WERI-Rb-1 (cell line): ENCODE measurements at regions not wholly inside any gene's neighbourhood (a gene's known extent, or its start where the extent isn't known, plus 50 kb on each side); places are given as distances from the start of the nearest gene placed in this dataset.

Source experiments
- DNase-seq: peaks from one replicate; pipeline ENCODE4 v3.0.0-alpha.2; 2020
- H3K27ac ChIP-seq: fragments of 250-450 bp; sonication (Bioruptor Pico); 2 replicates; pipeline ENCODE4 v1.5.1; 2020; ENCODE audit warnings: mild to moderate bottlenecking, moderate library complexity
- H3K27me3 ChIP-seq: fragments of 250-450 bp; sonication (Bioruptor Pico); 2 replicates; pipeline ENCODE4 v1.5.1; 2021; ENCODE audit warnings: mild to moderate bottlenecking, low read depth, moderate library complexity; ENCODE audit not compliant: insufficient read depth, severe bottlenecking
- H3K36me3 ChIP-seq: fragments of 250-450 bp; sonication (Bioruptor Pico); 2 replicates; pipeline ENCODE4 v1.5.1; 2020; ENCODE audit warnings: mild to moderate bottlenecking, moderate library complexity
- H3K4me3 ChIP-seq: 2 replicates; pipeline ENCODE4 v1.5.1; 2011; ENCODE audit warnings: low read depth, mild to moderate bottlenecking, control low read depth, low read length
- H3K9me3 ChIP-seq: fragments of 250-450 bp; sonication (Bioruptor Pico); 2 replicates; pipeline ENCODE4 v1.5.1; 2021; ENCODE audit warnings: mild to moderate bottlenecking, moderate library complexity; ENCODE audit not compliant: severe bottlenecking
- CTCF ChIP-seq: IDR thresholded peaks from 2 replicates; pipeline ENCODE4 v1.5.1; 2011; ENCODE audit warnings: low read depth, mild to moderate bottlenecking, control low read depth, inconsistent platforms, low read length

GRCh38 chr4:185914583-185915199, 102.7 kb upstream of the SORBS2 start:
- H3K27ac ChIP-seq, result no peak overlapping the region
- H3K9me3 ChIP-seq, result no peaks in the 10 kb centered on the region
- no peaks in the 10 kb centered on the region for H3K36me3 ChIP-seq
- TF ChIP-seq CTCF, result no peak
- no peak for DNase-seq
- no peaks in the 10 kb centered on the region for H3K27me3 ChIP-seq
- no peak overlapping the region for H3K4me3 ChIP-seq

- Histone ChIP-seq H3K36me3 (no peaks in the 10 kb centered on the region), H3K27me3 (no peaks in the 10 kb centered on the region), H3K27ac (no peak overlapping the region), H3K4me3 (no peak overlapping the region), H3K9me3 (no peaks in the 10 kb centered on the region)
- no peak for TF ChIP-seq CTCF
- DNase-seq, result no peak
Measured at GRCh38 chr4:185915271-185915670, 103.3 kb upstream of the SORBS2 start.

GRCh38 chr4:185915817-185916216, 103.8 kb upstream of the SORBS2 start:
- no peak for DNase-seq
- no peak overlapping the region for H3K4me3 ChIP-seq
- H3K9me3 ChIP-seq, result no peaks in the 10 kb centered on the region
- H3K27me3 ChIP-seq, result no peaks in the 10 kb centered on the region
- no peak overlapping the region for H3K27ac ChIP-seq
- H3K36me3 ChIP-seq, result no peaks in the 10 kb centered on the region
- no peak for TF ChIP-seq CTCF

- Histone ChIP-seq H3K36me3 (no peaks in the 10 kb centered on the region), H3K4me3 (no peak overlapping the region), H3K27me3 (no peaks in the 10 kb centered on the region), H3K27ac (no peak overlapping the region), H3K9me3 (no peaks in the 10 kb centered on the region)
- no peak for DNase-seq
- TF ChIP-seq CTCF, result no peak
Measured at GRCh38 chr4:185916231-185916630, 104.2 kb upstream of the SORBS2 start.

GRCh38 chr4:185916683-185917082, 104.7 kb upstream of the SORBS2 start:
- H3K9me3 ChIP-seq, result no peaks in the 10 kb centered on the region
- no peak overlapping the region for H3K4me3 ChIP-seq
- no peak overlapping the region for H3K27ac ChIP-seq
- no peak for DNase-seq
- no peak for TF ChIP-seq CTCF
- H3K36me3 ChIP-seq, result no peaks in the 10 kb centered on the region
- H3K27me3 ChIP-seq, result no peaks in the 10 kb centered on the region

- Histone ChIP-seq H3K9me3 (peaks cover 4% of the 10 kb centered on the region), H3K36me3 (no peaks in the 10 kb centered on the region), H3K27ac (no peak overlapping the region), H3K4me3 (no peak overlapping the region), H3K27me3 (no peaks in the 10 kb centered on the region)
- DNase-seq, result no peak
- TF ChIP-seq CTCF, result no peak
Measured at GRCh38 chr4:185919107-185919506, 107.1 kb upstream of the SORBS2 start.
